ENCODE measurements at regions not wholly inside any gene's neighbourhood (a gene's known extent, or its start where the extent isn't known, plus 50 kb on each side); places are given as distances from the start of the nearest gene placed in this dataset.

DNA sequence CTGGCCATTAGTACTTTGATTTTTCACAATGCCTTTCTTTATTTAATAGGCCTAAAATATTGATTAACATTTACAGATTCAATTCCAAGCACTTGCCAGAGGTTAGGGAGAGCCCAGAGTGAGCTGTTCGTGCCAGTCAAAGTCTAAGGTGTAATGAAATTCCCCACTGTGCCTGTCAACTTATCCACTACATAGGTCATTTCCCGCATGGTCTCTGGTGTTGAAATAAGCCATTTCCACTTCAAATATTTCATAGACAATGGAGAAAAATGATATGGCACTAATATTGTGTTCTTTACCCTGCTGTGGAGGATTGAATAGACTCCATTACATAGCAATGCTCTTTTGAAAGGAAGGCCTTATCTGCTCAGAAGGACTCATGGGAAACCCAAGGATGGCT, 978.1 kb upstream of the CELF2 start:
- TF ChIP-seq, protein P1, sequence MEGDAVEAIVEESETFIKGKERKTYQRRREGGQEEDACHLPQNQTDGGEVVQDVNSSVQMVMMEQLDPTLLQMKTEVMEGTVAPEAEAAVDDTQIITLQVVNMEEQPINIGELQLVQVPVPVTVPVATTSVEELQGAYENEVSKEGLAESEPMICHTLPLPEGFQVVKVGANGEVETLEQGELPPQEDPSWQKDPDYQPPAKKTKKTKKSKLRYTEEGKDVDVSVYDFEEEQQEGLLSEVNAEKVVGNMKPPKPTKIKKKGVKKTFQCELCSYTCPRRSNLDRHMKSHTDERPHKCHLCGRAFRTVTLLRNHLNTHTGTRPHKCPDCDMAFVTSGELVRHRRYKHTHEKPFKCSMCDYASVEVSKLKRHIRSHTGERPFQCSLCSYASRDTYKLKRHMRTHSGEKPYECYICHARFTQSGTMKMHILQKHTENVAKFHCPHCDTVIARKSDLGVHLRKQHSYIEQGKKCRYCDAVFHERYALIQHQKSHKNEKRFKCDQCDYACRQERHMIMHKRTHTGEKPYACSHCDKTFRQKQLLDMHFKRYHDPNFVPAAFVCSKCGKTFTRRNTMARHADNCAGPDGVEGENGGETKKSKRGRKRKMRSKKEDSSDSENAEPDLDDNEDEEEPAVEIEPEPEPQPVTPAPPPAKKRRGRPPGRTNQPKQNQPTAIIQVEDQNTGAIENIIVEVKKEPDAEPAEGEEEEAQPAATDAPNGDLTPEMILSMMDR (IDR thresholded peaks at IDR 0.05) = no peak
- no peak for TF ChIP-seq POLR2A (IDR thresholded peaks at IDR 0.05)
